ENCODE measurements at regions not wholly inside any gene's neighbourhood (a gene's known extent, or its start where the extent isn't known, plus 50 kb on each side); places are given as distances from the start of the nearest gene placed in this dataset.
"Not testable (repeated sequence)": the region's sequence is repeated elsewhere in the genome, so short reads cannot be mapped to it uniquely, and the experiment has no call there.

DNA sequence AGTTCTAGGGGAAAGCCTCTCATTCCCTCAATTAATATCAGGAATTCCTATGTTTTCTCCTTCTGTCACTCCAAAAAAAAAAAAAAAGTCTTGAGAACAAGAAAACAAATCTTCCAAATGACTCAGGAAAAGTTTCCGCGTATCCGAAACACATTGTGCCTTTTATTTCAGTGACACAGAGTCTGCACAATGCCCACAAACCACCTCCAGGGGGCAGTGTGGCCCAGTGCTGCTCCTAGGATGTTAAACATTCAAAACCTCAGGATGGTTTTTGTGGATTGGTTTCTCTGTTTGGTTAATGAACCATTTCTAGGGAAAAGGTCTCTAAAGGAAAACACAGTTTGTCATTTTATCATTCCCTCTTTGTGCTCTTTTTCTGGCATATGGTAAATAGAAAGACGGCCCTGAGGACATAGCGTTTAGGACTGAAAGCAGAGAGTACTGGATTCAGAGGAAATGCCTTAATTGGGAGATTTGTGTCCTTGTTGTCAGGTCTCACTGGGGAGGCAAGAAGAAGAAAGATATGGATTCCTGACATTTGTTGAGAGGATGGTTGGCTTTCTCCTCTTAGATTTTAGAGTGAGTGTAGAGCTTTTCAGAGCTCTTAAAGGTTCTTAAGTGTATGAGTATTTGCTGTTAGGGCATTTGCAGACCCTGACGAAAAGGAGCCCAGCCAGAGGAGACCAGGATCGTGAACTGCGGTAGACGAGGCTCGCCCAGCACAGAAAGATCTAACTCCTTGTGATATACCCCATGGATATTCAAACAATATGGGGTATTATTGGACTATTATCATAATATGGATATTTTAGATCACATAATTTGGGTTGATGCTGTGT, 65.7 kb upstream of the MAP9 start:
- DNase-seq (ENCODE audit: low read depth in 1 of 2, low spot score in 1 of 2) = peak; percentile 6 to 34
- Histone ChIP-seq H3K4me3 (replicated peaks; ENCODE audit: insufficient read depth, low read length) (no peak overlapping the region), H3K27ac (replicated peaks) (no peak overlapping the region), H3K27me3 (ENCODE audit: insufficient read depth, poor library complexity, severe bottlenecking) (no peaks in the 10 kb centered on the region)
- TF ChIP-seq, protein P1, sequence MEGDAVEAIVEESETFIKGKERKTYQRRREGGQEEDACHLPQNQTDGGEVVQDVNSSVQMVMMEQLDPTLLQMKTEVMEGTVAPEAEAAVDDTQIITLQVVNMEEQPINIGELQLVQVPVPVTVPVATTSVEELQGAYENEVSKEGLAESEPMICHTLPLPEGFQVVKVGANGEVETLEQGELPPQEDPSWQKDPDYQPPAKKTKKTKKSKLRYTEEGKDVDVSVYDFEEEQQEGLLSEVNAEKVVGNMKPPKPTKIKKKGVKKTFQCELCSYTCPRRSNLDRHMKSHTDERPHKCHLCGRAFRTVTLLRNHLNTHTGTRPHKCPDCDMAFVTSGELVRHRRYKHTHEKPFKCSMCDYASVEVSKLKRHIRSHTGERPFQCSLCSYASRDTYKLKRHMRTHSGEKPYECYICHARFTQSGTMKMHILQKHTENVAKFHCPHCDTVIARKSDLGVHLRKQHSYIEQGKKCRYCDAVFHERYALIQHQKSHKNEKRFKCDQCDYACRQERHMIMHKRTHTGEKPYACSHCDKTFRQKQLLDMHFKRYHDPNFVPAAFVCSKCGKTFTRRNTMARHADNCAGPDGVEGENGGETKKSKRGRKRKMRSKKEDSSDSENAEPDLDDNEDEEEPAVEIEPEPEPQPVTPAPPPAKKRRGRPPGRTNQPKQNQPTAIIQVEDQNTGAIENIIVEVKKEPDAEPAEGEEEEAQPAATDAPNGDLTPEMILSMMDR (IDR thresholded peaks at IDR 0.05; ENCODE audit: insufficient read depth, low read length) = peak; percentile 77
- no peak for TF ChIP-seq REST (IDR thresholded peaks at IDR 0.05; ENCODE audit: insufficient replicate concordance, low read depth)

- Histone ChIP-seq H3K27me3 (ENCODE audit: insufficient read depth, poor library complexity, severe bottlenecking) (no peaks in the 10 kb centered on the region), H3K27ac (replicated peaks) (no peak overlapping the region), H3K4me3 (replicated peaks; ENCODE audit: insufficient read depth, low read length) (no peak overlapping the region)
- DNase-seq (ENCODE audit: low read depth in 1 of 2, low spot score in 1 of 2) = no peak
- TF ChIP-seq REST (IDR thresholded peaks at IDR 0.05; ENCODE audit: insufficient replicate concordance, low read depth) (no peak), SPI1 (IDR thresholded peaks at IDR 0.05; ENCODE audit: borderline replicate concordance, low read depth) (no peak), POLR2AphosphoS5 (IDR thresholded peaks at IDR 0.05; ENCODE audit: low read depth) (no peak), GABPA (IDR thresholded peaks at IDR 0.05; ENCODE audit: low read depth) (no peak)
- TF ChIP-seq, protein P1 (IDR thresholded peaks at IDR 0.05; ENCODE audit: insufficient read depth, low read length) = no peak
These were observed 64.7 kb upstream of the MAP9 start for GRCh38 chr4:155441475-155441874.

GRCh38 chr4:155439760-155440159, 63.0 kb upstream of the MAP9 start:
- H3K4me3 ChIP-seq (replicated peaks; ENCODE audit: insufficient read depth, low read length); H3K27me3 ChIP-seq (ENCODE audit: insufficient read depth, poor library complexity, severe bottlenecking); H3K27ac ChIP-seq (replicated peaks); DNase-seq (ENCODE audit: low read depth in 1 of 2, low spot score in 1 of 2): not testable (repeated sequence)

DNA sequence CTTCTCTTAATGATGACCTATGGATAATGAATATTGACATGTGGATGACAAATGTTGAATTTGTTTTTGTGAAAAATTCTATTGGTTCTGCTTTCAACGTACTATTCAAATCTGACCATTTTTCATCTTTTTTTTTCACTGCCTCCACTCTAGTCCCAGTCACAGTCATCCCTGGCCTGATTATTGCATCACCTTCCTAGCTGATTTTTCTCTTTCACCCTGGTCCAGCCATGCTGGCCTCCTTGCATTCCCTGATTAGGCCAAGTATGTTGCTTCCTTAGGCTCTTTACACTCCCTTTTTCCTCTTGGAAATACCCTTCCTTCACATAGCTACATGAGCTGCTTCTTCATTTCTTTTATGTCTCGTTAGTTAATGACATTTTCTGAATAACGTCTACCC, 58.1 kb upstream of the MAP9 start:
- DNase-seq (ENCODE audit: low read depth in 1 of 2, low spot score in 1 of 2) = no peak
- no peak overlapping the region for H3K27ac ChIP-seq (replicated peaks)
- TF ChIP-seq SPI1 (IDR thresholded peaks at IDR 0.05; ENCODE audit: borderline replicate concordance, low read depth) (no peak), POLR2AphosphoS5 (IDR thresholded peaks at IDR 0.05; ENCODE audit: low read depth) (no peak), GABPA (IDR thresholded peaks at IDR 0.05; ENCODE audit: low read depth) (no peak), REST (IDR thresholded peaks at IDR 0.05; ENCODE audit: insufficient replicate concordance, low read depth) (no peak)
- TF ChIP-seq, protein P1 (IDR thresholded peaks at IDR 0.05; ENCODE audit: insufficient read depth, low read length) = no peak
- H3K27me3 ChIP-seq (ENCODE audit: insufficient read depth, poor library complexity, severe bottlenecking) = no peaks in the 10 kb centered on the region
- H3K4me3 ChIP-seq (replicated peaks; ENCODE audit: insufficient read depth, low read length) = no peak overlapping the region
